WERI-Rb-1 (cell line): ENCODE measurements at regions not wholly inside any gene's neighbourhood (a gene's known extent, or its start where the extent isn't known, plus 50 kb on each side); places are given as distances from the start of the nearest gene placed in this dataset.

Source experiments
- DNase-seq: peaks from one replicate; pipeline ENCODE4 v3.0.0-alpha.2; 2020
- H3K27ac ChIP-seq: fragments of 250-450 bp; sonication (Bioruptor Pico); 2 replicates; pipeline ENCODE4 v1.5.1; 2020; ENCODE audit warnings: mild to moderate bottlenecking, moderate library complexity
- H3K27me3 ChIP-seq: fragments of 250-450 bp; sonication (Bioruptor Pico); 2 replicates; pipeline ENCODE4 v1.5.1; 2021; ENCODE audit warnings: mild to moderate bottlenecking, low read depth, moderate library complexity; ENCODE audit not compliant: insufficient read depth, severe bottlenecking
- H3K36me3 ChIP-seq: fragments of 250-450 bp; sonication (Bioruptor Pico); 2 replicates; pipeline ENCODE4 v1.5.1; 2020; ENCODE audit warnings: mild to moderate bottlenecking, moderate library complexity
- H3K4me3 ChIP-seq: 2 replicates; pipeline ENCODE4 v1.5.1; 2011; ENCODE audit warnings: low read depth, mild to moderate bottlenecking, control low read depth, low read length
- H3K9me3 ChIP-seq: fragments of 250-450 bp; sonication (Bioruptor Pico); 2 replicates; pipeline ENCODE4 v1.5.1; 2021; ENCODE audit warnings: mild to moderate bottlenecking, moderate library complexity; ENCODE audit not compliant: severe bottlenecking
- CTCF ChIP-seq: IDR thresholded peaks from 2 replicates; pipeline ENCODE4 v1.5.1; 2011; ENCODE audit warnings: low read depth, mild to moderate bottlenecking, control low read depth, inconsistent platforms, low read length

DNA sequence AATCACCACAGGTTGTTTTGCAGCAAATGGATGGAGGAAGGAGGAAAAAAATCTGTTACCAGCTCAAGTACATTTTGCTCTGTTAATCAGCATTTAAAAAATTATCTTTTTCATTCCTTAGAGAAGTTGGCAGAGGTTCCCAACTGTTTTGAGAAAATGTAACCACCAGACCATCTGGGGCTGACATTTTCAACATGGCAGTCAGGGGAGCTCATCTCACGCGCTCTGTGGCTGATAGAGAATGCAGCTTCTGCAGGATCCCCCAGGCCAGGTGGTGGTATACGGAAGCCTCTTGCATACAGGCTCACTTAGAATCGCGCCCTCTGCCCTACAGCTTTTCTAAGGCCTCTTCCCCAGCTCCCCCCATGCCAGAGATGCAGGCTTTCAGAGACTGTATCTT, 68.0 kb upstream of the OPCML start:
- no peak for TF ChIP-seq CTCF
- no peaks in the 10 kb centered on the region for H3K27me3 ChIP-seq
- H3K9me3 ChIP-seq: peaks cover 3% of the 10 kb centered on the region
- DNase-seq: no peak
- H3K36me3 ChIP-seq: no peaks in the 10 kb centered on the region
- H3K27ac ChIP-seq: no peak overlapping the region
- no peak overlapping the region for H3K4me3 ChIP-seq

DNA sequence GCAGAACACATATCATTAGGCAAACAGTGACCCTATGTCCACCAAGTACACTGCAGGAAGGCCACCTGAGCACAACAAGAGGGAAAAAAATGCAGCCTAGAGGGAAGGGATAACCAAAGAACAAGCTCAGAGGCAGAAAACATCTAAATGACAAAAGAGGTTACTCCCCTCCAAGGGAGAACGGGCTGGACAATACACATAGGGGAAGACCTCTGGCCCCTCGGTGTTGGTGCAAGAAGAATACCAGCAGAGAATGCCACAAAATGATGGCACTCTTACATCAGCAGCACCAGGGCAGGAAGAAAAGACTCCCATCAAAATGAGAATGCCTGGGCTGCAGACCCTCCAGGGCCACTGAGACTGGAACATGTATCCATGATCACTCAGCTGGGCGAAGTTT, 66.6 kb upstream of the OPCML start:
- no peak for TF ChIP-seq CTCF
- H3K4me3 ChIP-seq: no peak overlapping the region
- peaks cover 3% of the 10 kb centered on the region for H3K9me3 ChIP-seq
- H3K27me3 ChIP-seq: no peaks in the 10 kb centered on the region
- no peak for DNase-seq
- H3K36me3 ChIP-seq: no peaks in the 10 kb centered on the region
- H3K27ac ChIP-seq: no peak overlapping the region

DNA sequence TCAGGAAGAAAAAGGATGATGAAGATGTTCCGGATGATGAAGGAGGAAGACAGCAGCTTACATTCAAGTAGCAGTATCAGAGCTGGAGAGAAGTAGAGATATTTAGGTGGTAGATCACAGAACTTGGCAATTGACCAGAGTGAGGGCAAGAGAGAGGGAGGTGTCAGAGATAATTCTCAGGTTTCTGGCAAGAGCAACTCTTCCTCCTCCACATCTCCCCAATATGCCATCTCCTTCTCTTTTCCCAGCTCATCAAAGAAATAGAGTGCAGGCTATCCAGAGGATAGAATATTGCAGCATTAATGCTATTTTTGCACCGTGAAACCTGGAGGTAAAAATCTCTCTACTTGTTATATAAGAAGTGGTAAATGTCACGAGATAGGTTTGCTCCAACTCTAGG, 64.9 kb upstream of the OPCML start:
- no peaks in the 10 kb centered on the region for H3K27me3 ChIP-seq
- no peak for DNase-seq
- H3K4me3 ChIP-seq: no peak overlapping the region
- H3K9me3 ChIP-seq: no peaks in the 10 kb centered on the region
- no peak for TF ChIP-seq CTCF
- no peak overlapping the region for H3K27ac ChIP-seq
- H3K36me3 ChIP-seq: no peaks in the 10 kb centered on the region

GRCh38 chr11:133595998-133596590, 63.8 kb upstream of the OPCML start:
- TF ChIP-seq CTCF: no peak
- no peak for DNase-seq
- no peaks in the 10 kb centered on the region for H3K36me3 ChIP-seq
- H3K27ac ChIP-seq: no peak overlapping the region
- no peaks in the 10 kb centered on the region for H3K9me3 ChIP-seq
- no peak overlapping the region for H3K4me3 ChIP-seq
- H3K27me3 ChIP-seq: no peaks in the 10 kb centered on the region

GRCh38 chr11:133593036-133593435, 60.7 kb upstream of the OPCML start:
- H3K9me3 ChIP-seq: no peaks in the 10 kb centered on the region
- TF ChIP-seq CTCF: no peak
- H3K36me3 ChIP-seq: no peaks in the 10 kb centered on the region
- no peak overlapping the region for H3K27ac ChIP-seq
- no peaks in the 10 kb centered on the region for H3K27me3 ChIP-seq
- no peak for DNase-seq
- H3K4me3 ChIP-seq: no peak overlapping the region

- Histone ChIP-seq H3K27ac (no peak overlapping the region), H3K4me3 (no peak overlapping the region), H3K36me3 (no peaks in the 10 kb centered on the region), H3K27me3 (no peaks in the 10 kb centered on the region), H3K9me3 (no peaks in the 10 kb centered on the region)
- TF ChIP-seq CTCF: no peak
- no peak for DNase-seq
Measured at GRCh38 chr11:133586903-133587517, 54.7 kb upstream of the OPCML start.
